ENCODE measurements at regions not wholly inside any gene's neighbourhood (a gene's known extent, or its start where the extent isn't known, plus 50 kb on each side); places are given as distances from the start of the nearest gene placed in this dataset.

DNA sequence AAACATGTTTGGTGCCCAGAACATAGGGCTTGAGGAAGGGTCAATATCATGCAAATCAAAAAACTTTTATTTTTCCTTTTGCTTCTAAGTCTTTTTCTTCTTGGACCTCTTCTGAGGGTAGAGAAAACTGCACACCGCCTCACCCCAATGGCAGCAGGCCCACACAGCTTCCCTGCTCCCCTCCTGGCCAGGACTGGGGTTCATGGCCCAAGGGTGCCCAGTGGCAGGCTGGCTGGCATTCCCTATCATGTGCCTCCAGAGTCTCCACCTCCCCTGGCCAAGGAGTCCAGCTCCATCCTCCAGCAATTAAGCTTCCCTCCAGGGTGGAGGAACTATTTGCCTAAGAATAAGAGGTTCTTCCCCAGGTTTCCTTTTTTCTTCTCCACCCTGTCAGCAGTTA, 529.6 kb upstream of the SPANXN1 start (continued):
- TF ChIP-seq, protein P1, sequence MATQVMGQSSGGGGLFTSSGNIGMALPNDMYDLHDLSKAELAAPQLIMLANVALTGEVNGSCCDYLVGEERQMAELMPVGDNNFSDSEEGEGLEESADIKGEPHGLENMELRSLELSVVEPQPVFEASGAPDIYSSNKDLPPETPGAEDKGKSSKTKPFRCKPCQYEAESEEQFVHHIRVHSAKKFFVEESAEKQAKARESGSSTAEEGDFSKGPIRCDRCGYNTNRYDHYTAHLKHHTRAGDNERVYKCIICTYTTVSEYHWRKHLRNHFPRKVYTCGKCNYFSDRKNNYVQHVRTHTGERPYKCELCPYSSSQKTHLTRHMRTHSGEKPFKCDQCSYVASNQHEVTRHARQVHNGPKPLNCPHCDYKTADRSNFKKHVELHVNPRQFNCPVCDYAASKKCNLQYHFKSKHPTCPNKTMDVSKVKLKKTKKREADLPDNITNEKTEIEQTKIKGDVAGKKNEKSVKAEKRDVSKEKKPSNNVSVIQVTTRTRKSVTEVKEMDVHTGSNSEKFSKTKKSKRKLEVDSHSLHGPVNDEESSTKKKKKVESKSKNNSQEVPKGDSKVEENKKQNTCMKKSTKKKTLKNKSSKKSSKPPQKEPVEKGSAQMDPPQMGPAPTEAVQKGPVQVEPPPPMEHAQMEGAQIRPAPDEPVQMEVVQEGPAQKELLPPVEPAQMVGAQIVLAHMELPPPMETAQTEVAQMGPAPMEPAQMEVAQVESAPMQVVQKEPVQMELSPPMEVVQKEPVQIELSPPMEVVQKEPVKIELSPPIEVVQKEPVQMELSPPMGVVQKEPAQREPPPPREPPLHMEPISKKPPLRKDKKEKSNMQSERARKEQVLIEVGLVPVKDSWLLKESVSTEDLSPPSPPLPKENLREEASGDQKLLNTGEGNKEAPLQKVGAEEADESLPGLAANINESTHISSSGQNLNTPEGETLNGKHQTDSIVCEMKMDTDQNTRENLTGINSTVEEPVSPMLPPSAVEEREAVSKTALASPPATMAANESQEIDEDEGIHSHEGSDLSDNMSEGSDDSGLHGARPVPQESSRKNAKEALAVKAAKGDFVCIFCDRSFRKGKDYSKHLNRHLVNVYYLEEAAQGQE (IDR thresholded peaks at IDR 0.05; ENCODE audit: unreplicated experiment): no peak
- TF ChIP-seq STAT1 (IDR thresholded peaks at IDR 0.05; ENCODE audit: unreplicated experiment) (no peak), JUNB (IDR thresholded peaks at IDR 0.05; ENCODE audit: unreplicated experiment) (no peak), CREB1 (CRISPR knock-in tag; IDR thresholded peaks at IDR 0.05; ENCODE audit: low read depth) (no peak), ZNF114 (CRISPR knock-in tag; IDR thresholded peaks at IDR 0.05) (no peak)

DNA sequence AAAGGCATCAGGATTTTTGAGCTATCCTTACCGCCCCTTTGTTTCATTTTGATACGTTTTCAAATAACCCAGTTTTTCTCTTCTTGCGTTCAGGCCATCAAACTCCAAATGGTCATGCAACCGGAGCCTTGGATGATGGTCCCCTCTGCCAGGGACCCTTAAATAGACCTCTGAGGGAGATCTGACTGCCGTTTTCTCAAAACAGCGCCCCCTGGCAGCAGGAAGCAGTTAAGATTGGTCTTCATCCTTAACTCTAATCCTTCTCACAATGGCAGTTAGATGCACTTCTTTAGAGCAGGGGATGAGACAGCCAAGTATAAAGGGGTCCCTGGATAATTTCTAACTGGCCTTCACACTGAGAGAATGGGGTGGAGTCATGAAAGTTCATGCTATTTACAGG, 525.0 kb upstream of the SPANXN1 start:
- Histone ChIP-seq H3K27ac (ENCODE audit: low read depth) (no peak overlapping the region), H3K4me2 (no peak overlapping the region), H2AFZ (no peak overlapping the region), H3K27me3 (ENCODE audit: insufficient read depth) (no peaks in the 10 kb centered on the region), H3K79me2 (replicated peaks; ENCODE audit: insufficient read depth) (no peaks in the 10 kb centered on the region), H4K20me1 (replicated peaks; ENCODE audit: insufficient read depth) (no peaks in the 10 kb centered on the region), H3K36me3 (ENCODE audit: insufficient read depth) (no peaks in the 10 kb centered on the region), H3K4me3 (no peak overlapping the region), H3K4me1 (ENCODE audit: insufficient read depth) (no peaks in the 10 kb centered on the region), H3F3A (replicated peaks; ENCODE audit: low read depth) (no peaks in the 10 kb centered on the region), H3K9me2 (ENCODE audit: insufficient read depth) (no peaks in the 10 kb centered on the region)
- peaks cover 4% of the 10 kb centered on the region for H3K27me3 Mint-ChIP-seq (ENCODE audit: insufficient read depth, low read depth, poor library complexity)
- ATAC-seq (no peak), DNase-seq (ENCODE audit: low spot score) (peak; percentile 0)
- H3K27ac Mint-ChIP-seq: no peak overlapping the region
- H3K36me3 Mint-ChIP-seq (ENCODE audit: low read depth): peaks cover 17% of the 10 kb centered on the region; the same call in 2 of the 3 replicates
- no peaks in the 10 kb centered on the region for H3K4me1 Mint-ChIP-seq
- no peak overlapping the region for H3K4me3 Mint-ChIP-seq
- peaks cover 83% of the 10 kb centered on the region for H3K9me3 Mint-ChIP-seq
- TF ChIP-seq, protein P2, sequence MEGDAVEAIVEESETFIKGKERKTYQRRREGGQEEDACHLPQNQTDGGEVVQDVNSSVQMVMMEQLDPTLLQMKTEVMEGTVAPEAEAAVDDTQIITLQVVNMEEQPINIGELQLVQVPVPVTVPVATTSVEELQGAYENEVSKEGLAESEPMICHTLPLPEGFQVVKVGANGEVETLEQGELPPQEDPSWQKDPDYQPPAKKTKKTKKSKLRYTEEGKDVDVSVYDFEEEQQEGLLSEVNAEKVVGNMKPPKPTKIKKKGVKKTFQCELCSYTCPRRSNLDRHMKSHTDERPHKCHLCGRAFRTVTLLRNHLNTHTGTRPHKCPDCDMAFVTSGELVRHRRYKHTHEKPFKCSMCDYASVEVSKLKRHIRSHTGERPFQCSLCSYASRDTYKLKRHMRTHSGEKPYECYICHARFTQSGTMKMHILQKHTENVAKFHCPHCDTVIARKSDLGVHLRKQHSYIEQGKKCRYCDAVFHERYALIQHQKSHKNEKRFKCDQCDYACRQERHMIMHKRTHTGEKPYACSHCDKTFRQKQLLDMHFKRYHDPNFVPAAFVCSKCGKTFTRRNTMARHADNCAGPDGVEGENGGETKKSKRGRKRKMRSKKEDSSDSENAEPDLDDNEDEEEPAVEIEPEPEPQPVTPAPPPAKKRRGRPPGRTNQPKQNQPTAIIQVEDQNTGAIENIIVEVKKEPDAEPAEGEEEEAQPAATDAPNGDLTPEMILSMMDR (conservative IDR thresholded peaks at IDR 0.05; ENCODE audit: low read depth in 2 of 2): no peak
- TF ChIP-seq, protein P3, sequence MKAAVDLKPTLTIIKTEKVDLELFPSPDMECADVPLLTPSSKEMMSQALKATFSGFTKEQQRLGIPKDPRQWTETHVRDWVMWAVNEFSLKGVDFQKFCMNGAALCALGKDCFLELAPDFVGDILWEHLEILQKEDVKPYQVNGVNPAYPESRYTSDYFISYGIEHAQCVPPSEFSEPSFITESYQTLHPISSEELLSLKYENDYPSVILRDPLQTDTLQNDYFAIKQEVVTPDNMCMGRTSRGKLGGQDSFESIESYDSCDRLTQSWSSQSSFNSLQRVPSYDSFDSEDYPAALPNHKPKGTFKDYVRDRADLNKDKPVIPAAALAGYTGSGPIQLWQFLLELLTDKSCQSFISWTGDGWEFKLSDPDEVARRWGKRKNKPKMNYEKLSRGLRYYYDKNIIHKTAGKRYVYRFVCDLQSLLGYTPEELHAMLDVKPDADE (IDR thresholded peaks at IDR 0.05): no peak
- no peak for TF ChIP-seq EZH2phosphoT487 (IDR thresholded peaks at IDR 0.05; ENCODE audit: unreplicated experiment)
- no peak for TF ChIP-seq ZNF331 (CRISPR knock-in tag; IDR thresholded peaks at IDR 0.05; ENCODE audit: low read depth)
- TF ChIP-seq STAT1 (IDR thresholded peaks at IDR 0.05; ENCODE audit: unreplicated experiment): no peak
- TF ChIP-seq POLR2AphosphoS5 (IDR thresholded peaks at IDR 0.05; ENCODE audit: low read depth): no peak
- TF ChIP-seq ZNF114 (CRISPR knock-in tag; IDR thresholded peaks at IDR 0.05): no peak
- TF ChIP-seq, protein P1 (IDR thresholded peaks at IDR 0.05; ENCODE audit: unreplicated experiment): no peak
- TF ChIP-seq JUNB (IDR thresholded peaks at IDR 0.05; ENCODE audit: unreplicated experiment): no peak
